Naive thymus-derived CD4-positive, alpha-beta T cell (primary cell): ENCODE measurements at regions not wholly inside any gene's neighbourhood (a gene's known extent, or its start where the extent isn't known, plus 50 kb on each side); places are given as distances from the start of the nearest gene placed in this dataset.

Source experiments
- ATAC-seq: fragments of 150-1000 bp; cut with Tn5 transposase; 2 replicates; pipeline ENCODE4 v1.10.0; 2021; ENCODE audit warnings: mild to moderate bottlenecking, moderate library complexity
- CTCF ChIA-PET: fragments of 350-600 bp; sonication (Branson Sonifier 250); formaldehyde crosslinking; loops from one replicate; lab custom pipeline; 2021; ENCODE audit warnings: antibody characterized with exemption; lab: Charles Lee
- POLR2A ChIA-PET: fragments of 350-600 bp; sonication (Branson Sonifier 250); formaldehyde crosslinking; loops from one replicate; lab custom pipeline; 2021; ENCODE audit warnings: antibody characterized with exemption, inconsistent platforms; lab: Charles Lee
- DNase-seq, 9 donors: peaks; one replicate each; pipeline versions ENCODE4 v3.0.0 to v3.0.0-alpha.2; 2020 to 2022; ENCODE audit warnings: mixed read lengths in 1 of 9
- H3K27ac ChIP-seq: one replicate; pipeline ENCODE4 v1.7.0; 2013; ENCODE audit warnings: mild to moderate bottlenecking, low read depth, low read length, moderate library complexity
- H3K27me3 ChIP-seq, 2 donors: one replicate each; pipeline ENCODE4 v1.7.0; 2013; ENCODE audit warnings: low read length in 2 of 2, mild to moderate bottlenecking in 2 of 2, moderate library complexity in 2 of 2; ENCODE audit not compliant: control insufficient read depth in 2 of 2, insufficient read depth in 2 of 2
- H3K36me3 ChIP-seq, 3 experiments: 1 replicate in 2 of 3; 2 replicates in 1 of 3; pipeline ENCODE4 v1.7.0; 2013; ENCODE audit warnings: low read length in 3 of 3, mild to moderate bottlenecking in 3 of 3, moderate library complexity in 1 of 3; ENCODE audit not compliant: insufficient read depth in 3 of 3, control insufficient read depth in 2 of 3
- H3K4me1 ChIP-seq, 2 donors: one replicate each; pipeline ENCODE4 v1.7.0; 2013; ENCODE audit warnings: low read length in 2 of 2, mild to moderate bottlenecking in 2 of 2, moderate library complexity in 1 of 2; ENCODE audit not compliant: control insufficient read depth in 2 of 2, insufficient read depth in 2 of 2
- H3K4me3 ChIP-seq: 2 replicates; pipeline ENCODE4 v1.7.0; 2013; ENCODE audit warnings: mild to moderate bottlenecking, low read length
- H3K9me3 ChIP-seq, 3 experiments: 1 replicate in 2 of 3; 2 replicates in 1 of 3; pipeline ENCODE4 v1.7.0; 2013; ENCODE audit warnings: low read length in 3 of 3; ENCODE audit not compliant: control insufficient read depth in 2 of 3
- H3K27ac Mint-ChIP-seq, 9 donors: one replicate each; pipeline ENCODE4 v1.8.0; 2020 to 2022; ENCODE audit warnings: mixed read lengths in 9 of 9, mild to moderate bottlenecking in 8 of 9, moderate library complexity in 5 of 9, inconsistent platforms in 2 of 9
- H3K27me3 Mint-ChIP-seq, 5 donors: one replicate each; pipeline ENCODE4 v1.8.0; 2021 to 2022; ENCODE audit warnings: mixed read lengths in 5 of 5, mild to moderate bottlenecking in 1 of 5
- H3K36me3 Mint-ChIP-seq, 5 donors: one replicate each; pipeline ENCODE4 v1.8.0; 2020 to 2022; ENCODE audit warnings: mixed read lengths in 5 of 5, mild to moderate bottlenecking in 3 of 5, inconsistent platforms in 1 of 5
- H3K4me1 Mint-ChIP-seq, 7 donors: one replicate each; pipeline ENCODE4 v1.8.0; 2020 to 2022; ENCODE audit warnings: mixed read lengths in 7 of 7, mild to moderate bottlenecking in 3 of 7, inconsistent platforms in 1 of 7
- H3K4me3 Mint-ChIP-seq, 10 donors: one replicate each; pipeline ENCODE4 v1.8.0; 2020 to 2022; ENCODE audit warnings: mild to moderate bottlenecking in 10 of 10, mixed read lengths in 10 of 10, moderate library complexity in 6 of 10, inconsistent platforms in 2 of 10
- H3K9me3 Mint-ChIP-seq, 11 donors: one replicate each; pipeline ENCODE4 v1.8.0; 2020 to 2022; ENCODE audit warnings: mixed read lengths in 11 of 11, mild to moderate bottlenecking in 4 of 11, inconsistent platforms in 1 of 11, moderate library complexity in 1 of 11
- intact Hi-C, 2 donors: fragments of 100-400 bp; cut with micrococcal nuclease; formaldehyde crosslinking; loops; one replicate each; pipeline ENCODE4 v1.15.1; 2023

DNA sequence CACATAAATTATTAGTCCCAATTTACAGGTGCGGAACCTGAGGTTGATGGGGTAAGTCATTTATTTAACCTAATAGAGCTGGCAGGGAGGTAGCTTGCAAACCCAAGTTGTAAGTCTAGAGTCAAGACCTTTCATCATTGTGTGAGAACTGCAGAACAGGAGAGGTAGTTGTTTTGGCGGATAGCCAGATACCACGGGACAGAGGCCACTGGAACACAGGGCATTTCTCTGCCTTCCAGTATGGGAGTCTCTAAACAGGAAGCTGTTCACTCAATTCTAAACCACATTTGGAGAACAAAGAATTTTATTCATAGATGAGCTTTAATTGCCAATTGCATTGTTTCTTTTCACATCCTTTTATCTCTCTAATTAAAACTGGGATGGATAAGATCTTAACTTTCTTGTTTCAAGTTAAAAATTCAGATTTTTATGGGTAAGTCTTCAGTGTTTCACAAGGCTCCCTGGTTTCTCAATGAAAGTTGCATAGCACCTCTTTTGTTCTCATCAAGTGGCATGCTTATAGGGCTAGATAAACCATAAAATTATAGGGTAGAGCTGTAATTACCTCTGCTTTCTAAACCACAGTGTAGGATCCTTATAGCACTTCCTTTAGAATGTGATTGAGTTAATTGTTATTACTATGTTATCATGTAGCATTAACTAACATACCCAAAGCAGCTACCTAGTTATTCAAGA lies 489.0 kb downstream of the GATA3 start:
- H3K36me3 Mint-ChIP-seq, result no peaks in the 10 kb centered on the region
- DNase-seq, result peak in 3 of 9 donors; percentile 2 to 9 (median 5)
- POLR2A ChIA-PET, result no interaction called here
- Histone ChIP-seq H3K27ac (no peak overlapping the region), H3K27me3 (no peaks in the 10 kb centered on the region), H3K4me1 (peaks cover 0 to 8% of the 10 kb centered on the region in 2 donors), H3K36me3 (no peaks in the 10 kb centered on the region), H3K9me3 (no peaks in the 10 kb centered on the region), H3K4me3 (no peak overlapping the region)
- H3K4me1 Mint-ChIP-seq, result peaks cover 0 to 21% (median 17%) of the 10 kb centered on the region in 7 donors
- peaks cover 0 to 15% (median 1%) of the 10 kb centered on the region in 11 donors for H3K9me3 Mint-ChIP-seq
- no peak overlapping the region for H3K27ac Mint-ChIP-seq
- ATAC-seq, result no peak
- H3K27me3 Mint-ChIP-seq, result peaks cover 0 to 11% (median 0%) of the 10 kb centered on the region in 5 donors
- H3K4me3 Mint-ChIP-seq, result no peak overlapping the region
- intact Hi-C loops, result no loop called here
- CTCF ChIA-PET, result interaction anchor here (0.5 kb wide), 1 partner anchor 257 kb away, joined by 3 read pairs; no protein-coding TSS in a partner anchor

DNA sequence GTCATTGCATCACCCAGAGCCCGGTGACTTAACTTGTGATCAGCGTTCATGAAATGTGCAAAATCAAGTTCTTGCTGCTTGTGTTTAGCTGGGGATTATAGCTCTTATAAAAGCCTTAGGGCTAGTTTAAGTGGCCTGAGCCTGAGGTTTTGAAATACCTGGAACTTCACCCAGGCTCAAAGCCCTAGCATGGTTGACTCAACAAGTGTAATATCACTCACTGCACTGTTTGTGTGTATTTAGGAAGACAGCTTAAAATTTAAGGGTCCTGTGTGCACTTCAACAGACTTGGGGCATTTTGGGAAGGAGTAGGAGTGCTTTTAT lies 489.5 kb downstream of the GATA3 start:
- Mint-ChIP-seq H3K36me3 (no peaks in the 10 kb centered on the region), H3K27ac (no peak overlapping the region), H3K9me3 (peaks cover 0 to 20% (median 2%) of the 10 kb centered on the region in 11 donors), H3K4me3 (no peak overlapping the region), H3K4me1 (peaks cover 0 to 21% (median 17%) of the 10 kb centered on the region in 7 donors), H3K27me3 (peaks cover 0 to 16% (median 2%) of the 10 kb centered on the region in 5 donors)
- H3K36me3 ChIP-seq, result no peaks in the 10 kb centered on the region
- POLR2A ChIA-PET, result no interaction called here
- DNase-seq, result no peak
- CTCF ChIA-PET, result interaction anchor here (0.5 kb wide), 1 partner anchor 257 kb away, joined by 3 read pairs; no protein-coding TSS in a partner anchor
- H3K9me3 ChIP-seq, result no peaks in the 10 kb centered on the region
- H3K27ac ChIP-seq, result no peak overlapping the region
- no peak for ATAC-seq
- no peak overlapping the region for H3K4me3 ChIP-seq
- intact Hi-C loops, result no loop called here
- peaks cover 0 to 8% of the 10 kb centered on the region in 2 donors for H3K4me1 ChIP-seq
- H3K27me3 ChIP-seq, result no peaks in the 10 kb centered on the region

DNA sequence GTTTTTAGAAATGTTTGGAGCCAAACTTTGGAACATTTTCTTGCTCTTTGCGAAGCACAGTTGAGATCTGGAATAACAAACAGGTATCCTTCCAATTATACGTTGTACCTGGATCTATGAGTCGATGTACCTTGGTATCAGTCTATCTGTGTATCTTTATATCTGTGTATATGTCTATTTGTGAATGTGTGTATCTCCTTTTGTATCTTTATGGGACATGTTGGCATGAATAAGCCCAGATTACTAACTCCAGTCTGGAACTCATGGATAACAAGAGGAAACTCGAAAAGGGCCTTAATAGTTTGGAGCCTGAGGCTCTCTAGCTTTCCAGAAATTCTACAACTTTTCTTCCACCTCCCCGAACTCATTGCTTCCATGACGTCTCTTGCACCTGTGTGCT lies 490.0 kb downstream of the GATA3 start:
- no peaks in the 10 kb centered on the region for H3K36me3 Mint-ChIP-seq
- H3K27ac Mint-ChIP-seq, result no peak overlapping the region
- no peak for ATAC-seq
- H3K4me3 Mint-ChIP-seq, result no peak overlapping the region
- Histone ChIP-seq H3K4me3 (no peak overlapping the region), H3K36me3 (no peaks in the 10 kb centered on the region), H3K27me3 (no peaks in the 10 kb centered on the region), H3K4me1 (peaks cover 0 to 8% of the 10 kb centered on the region in 2 donors), H3K27ac (no peak overlapping the region), H3K9me3 (no peaks in the 10 kb centered on the region)
- H3K9me3 Mint-ChIP-seq, result peaks cover 0 to 24% (median 3%) of the 10 kb centered on the region in 11 donors
- H3K4me1 Mint-ChIP-seq, result peaks cover 0 to 21% (median 17%) of the 10 kb centered on the region in 7 donors
- ChIA-PET POLR2A (no interaction called here), CTCF (no interaction called here)
- DNase-seq, result no peak
- intact Hi-C loops, result no loop called here
- H3K27me3 Mint-ChIP-seq, result peaks cover 0 to 14% (median 3%) of the 10 kb centered on the region in 5 donors

DNA sequence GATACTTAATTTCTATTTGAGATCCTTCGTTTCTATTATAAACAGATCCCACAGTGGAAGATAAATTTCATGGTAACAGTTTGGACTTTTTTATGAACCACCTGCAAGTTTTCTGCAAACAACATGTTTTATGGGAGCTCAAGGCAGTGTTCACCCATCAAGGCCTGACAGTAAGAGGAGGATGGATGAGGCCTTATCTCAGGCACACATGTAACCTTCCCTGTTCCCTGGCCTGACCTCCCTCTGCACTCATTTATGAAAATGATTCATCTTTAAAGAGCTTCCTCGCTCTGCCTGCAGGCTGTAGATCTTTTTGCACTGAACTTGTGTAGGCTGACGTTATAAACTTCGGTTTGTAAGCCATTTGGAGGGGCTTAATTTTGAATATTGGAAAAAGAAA lies 500.1 kb downstream of the GATA3 start:
- Histone ChIP-seq H3K9me3 (no peaks in the 10 kb centered on the region), H3K36me3 (no peaks in the 10 kb centered on the region), H3K4me3 (no peak overlapping the region), H3K27me3 (no peaks in the 10 kb centered on the region), H3K27ac (no peak overlapping the region), H3K4me1 (no peaks in the 10 kb centered on the region)
- ATAC-seq, result no peak
- H3K9me3 Mint-ChIP-seq, result peaks cover 0 to 5% (median 0%) of the 10 kb centered on the region in 11 donors
- no peak overlapping the region for H3K4me3 Mint-ChIP-seq
- H3K27ac Mint-ChIP-seq, result no peak overlapping the region
- peaks cover 0 to 33% (median 14%) of the 10 kb centered on the region in 5 donors for H3K27me3 Mint-ChIP-seq
- intact Hi-C loops, result no loop called here
- ChIA-PET CTCF (no interaction called here), POLR2A (no interaction called here)
- no peaks in the 10 kb centered on the region for H3K4me1 Mint-ChIP-seq
- DNase-seq, result no peak
- no peaks in the 10 kb centered on the region for H3K36me3 Mint-ChIP-seq

DNA sequence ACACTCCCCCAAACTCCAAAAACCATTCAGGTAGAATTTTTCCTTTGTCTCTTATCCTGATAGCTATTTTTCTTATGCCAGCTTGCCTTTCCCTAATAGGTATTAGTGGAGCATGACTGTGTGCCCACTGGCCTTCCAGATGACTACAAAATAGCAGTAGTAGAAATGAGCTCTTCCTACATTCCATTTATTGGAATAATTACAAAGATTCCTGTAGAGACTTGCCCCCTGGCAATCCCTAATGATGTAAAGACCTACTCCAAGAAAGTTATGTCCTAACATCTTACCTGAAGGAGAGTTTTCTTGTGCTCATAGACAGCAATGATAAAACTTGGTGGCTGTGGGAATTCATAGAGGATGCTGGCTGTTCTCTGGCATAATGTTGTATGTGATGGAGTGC lies 501.8 kb downstream of the GATA3 start:
- ChIA-PET CTCF (interaction anchor here (0.9 kb wide), 1 partner anchor 652 kb away, joined by 3 read pairs; no protein-coding TSS in a partner anchor), POLR2A (no interaction called here)
- no peaks in the 10 kb centered on the region for H3K4me1 ChIP-seq
- H3K4me3 Mint-ChIP-seq, result no peak overlapping the region
- H3K27me3 Mint-ChIP-seq, result peaks cover 0 to 21% (median 12%) of the 10 kb centered on the region in 5 donors
- no peaks in the 10 kb centered on the region for H3K4me1 Mint-ChIP-seq
- intact Hi-C loops, result no loop called here
- H3K27me3 ChIP-seq, result no peaks in the 10 kb centered on the region
- H3K9me3 Mint-ChIP-seq, result peaks cover 0 to 5% (median 0%) of the 10 kb centered on the region in 11 donors
- no peaks in the 10 kb centered on the region for H3K9me3 ChIP-seq
- ATAC-seq (no peak), DNase-seq (no peak)
- no peak overlapping the region for H3K27ac Mint-ChIP-seq
- H3K36me3 ChIP-seq, result no peaks in the 10 kb centered on the region
- no peaks in the 10 kb centered on the region for H3K36me3 Mint-ChIP-seq
- H3K4me3 ChIP-seq, result no peak overlapping the region
- H3K27ac ChIP-seq, result no peak overlapping the region

DNA sequence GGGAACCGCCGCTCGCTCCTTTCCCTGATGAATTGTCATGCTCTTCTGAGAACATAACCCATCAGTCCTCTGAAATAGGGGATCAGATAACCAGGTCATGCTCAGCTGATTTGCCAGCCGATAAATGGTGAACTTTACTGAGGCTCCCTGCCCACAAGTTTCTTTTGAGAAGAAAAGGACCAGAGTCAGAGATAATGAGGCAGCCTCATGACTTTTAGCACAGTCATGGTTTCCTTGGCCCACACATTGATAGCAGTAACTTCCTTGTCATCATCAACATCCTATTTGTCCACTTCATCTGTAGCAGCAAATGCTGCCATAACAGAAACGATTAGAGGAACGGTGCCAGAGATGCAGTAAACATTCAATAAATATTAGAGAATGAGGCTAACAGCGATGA lies 509.0 kb downstream of the GATA3 start:
- intact Hi-C loops, result no loop called here
- no peaks in the 10 kb centered on the region for H3K27me3 ChIP-seq
- CTCF ChIA-PET, result no interaction called here
- no peaks in the 10 kb centered on the region for H3K9me3 ChIP-seq
- Mint-ChIP-seq H3K27me3 (peaks cover 0 to 17% (median 8%) of the 10 kb centered on the region in 5 donors), H3K36me3 (no peaks in the 10 kb centered on the region), H3K4me1 (no peaks in the 10 kb centered on the region), H3K27ac (no peak overlapping the region), H3K4me3 (no peak overlapping the region), H3K9me3 (peaks cover 0 to 5% (median 0%) of the 10 kb centered on the region in 11 donors)
- POLR2A ChIA-PET, result no interaction called here
- no peaks in the 10 kb centered on the region for H3K4me1 ChIP-seq
- H3K27ac ChIP-seq, result no peak overlapping the region
- no peaks in the 10 kb centered on the region for H3K36me3 ChIP-seq
- H3K4me3 ChIP-seq, result no peak overlapping the region
- DNase-seq (no peak), ATAC-seq (no peak)

DNA sequence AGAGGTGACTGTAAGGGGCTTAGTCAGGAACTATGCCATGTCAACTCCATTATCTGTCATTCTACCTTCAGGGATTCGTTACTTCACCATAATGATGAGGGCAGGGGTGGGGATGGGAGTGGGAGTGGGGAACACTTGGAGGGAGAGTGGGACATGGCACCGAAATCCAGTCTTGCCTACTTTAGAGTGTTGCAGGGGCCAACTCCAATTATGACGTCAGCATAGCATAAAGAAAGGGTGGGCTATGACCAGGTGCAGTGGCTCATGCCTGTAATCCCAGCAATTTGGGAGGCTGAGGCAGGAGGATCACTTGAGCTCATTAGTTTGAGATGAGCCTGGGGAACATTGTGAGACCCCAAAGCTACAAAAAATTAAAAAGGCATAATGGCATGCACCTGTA lies 512.2 kb downstream of the GATA3 start:
- DNase-seq (no peak), ATAC-seq (no peak)
- ChIA-PET CTCF (no interaction called here), POLR2A (no interaction called here)
- no peaks in the 10 kb centered on the region for H3K4me1 ChIP-seq
- intact Hi-C loops, result no loop called here
- Mint-ChIP-seq H3K4me3 (no peak overlapping the region), H3K4me1 (no peaks in the 10 kb centered on the region), H3K27me3 (peaks cover 0 to 16% (median 11%) of the 10 kb centered on the region in 5 donors), H3K9me3 (peaks cover 0 to 5% (median 0%) of the 10 kb centered on the region in 11 donors), H3K27ac (no peak overlapping the region), H3K36me3 (no peaks in the 10 kb centered on the region)
- H3K9me3 ChIP-seq, result no peaks in the 10 kb centered on the region
- no peaks in the 10 kb centered on the region for H3K36me3 ChIP-seq
- no peaks in the 10 kb centered on the region for H3K27me3 ChIP-seq
- H3K27ac ChIP-seq, result no peak overlapping the region
- no peak overlapping the region for H3K4me3 ChIP-seq
